ENCODE measurements at regions not wholly inside any gene's neighbourhood (a gene's known extent, or its start where the extent isn't known, plus 50 kb on each side); places are given as distances from the start of the nearest gene placed in this dataset.

DNA sequence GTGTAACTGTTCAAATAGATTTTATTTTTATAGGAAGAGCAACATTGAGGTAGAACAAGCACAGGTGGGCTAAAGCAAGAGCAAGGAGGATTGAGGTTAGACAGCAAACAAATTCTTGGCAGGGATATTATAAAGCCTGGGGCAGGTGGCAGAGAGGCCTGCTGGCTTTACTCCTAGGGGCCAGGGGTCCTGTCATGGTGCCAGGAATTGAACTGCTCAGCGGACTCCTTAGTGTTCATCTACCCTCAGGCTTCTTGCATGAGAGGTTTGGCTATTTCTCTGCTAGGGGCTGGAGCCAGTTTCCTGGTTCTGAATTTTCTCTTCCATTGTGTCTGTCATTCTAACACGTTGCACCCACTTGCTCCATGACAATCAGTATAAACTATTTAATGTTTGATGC, 217.2 kb upstream of the NCAM1 start:
- H3K9me3 ChIP-seq (ENCODE audit: insufficient read depth, low read length) = no peaks in the 10 kb centered on the region
- no peaks in the 10 kb centered on the region for H3K4me1 ChIP-seq (ENCODE audit: low read length)
- H3K27me3 ChIP-seq (ENCODE audit: low read depth, low read length) = peaks cover 28% of the 10 kb centered on the region
- no peaks in the 10 kb centered on the region for H3K36me3 ChIP-seq (replicated peaks; ENCODE audit: low read depth, low read length)
- TF ChIP-seq, protein P1, sequence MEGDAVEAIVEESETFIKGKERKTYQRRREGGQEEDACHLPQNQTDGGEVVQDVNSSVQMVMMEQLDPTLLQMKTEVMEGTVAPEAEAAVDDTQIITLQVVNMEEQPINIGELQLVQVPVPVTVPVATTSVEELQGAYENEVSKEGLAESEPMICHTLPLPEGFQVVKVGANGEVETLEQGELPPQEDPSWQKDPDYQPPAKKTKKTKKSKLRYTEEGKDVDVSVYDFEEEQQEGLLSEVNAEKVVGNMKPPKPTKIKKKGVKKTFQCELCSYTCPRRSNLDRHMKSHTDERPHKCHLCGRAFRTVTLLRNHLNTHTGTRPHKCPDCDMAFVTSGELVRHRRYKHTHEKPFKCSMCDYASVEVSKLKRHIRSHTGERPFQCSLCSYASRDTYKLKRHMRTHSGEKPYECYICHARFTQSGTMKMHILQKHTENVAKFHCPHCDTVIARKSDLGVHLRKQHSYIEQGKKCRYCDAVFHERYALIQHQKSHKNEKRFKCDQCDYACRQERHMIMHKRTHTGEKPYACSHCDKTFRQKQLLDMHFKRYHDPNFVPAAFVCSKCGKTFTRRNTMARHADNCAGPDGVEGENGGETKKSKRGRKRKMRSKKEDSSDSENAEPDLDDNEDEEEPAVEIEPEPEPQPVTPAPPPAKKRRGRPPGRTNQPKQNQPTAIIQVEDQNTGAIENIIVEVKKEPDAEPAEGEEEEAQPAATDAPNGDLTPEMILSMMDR (IDR thresholded peaks at IDR 0.05; ENCODE audit: low read depth, low read length) = no peak
- no peak for TF ChIP-seq EZH2phosphoT487 (IDR thresholded peaks at IDR 0.05; ENCODE audit: low read depth)
- H3K4me3 ChIP-seq (ENCODE audit: low read length) = no peak overlapping the region
- H3K9ac ChIP-seq (ENCODE audit: low read length) = no peak overlapping the region
- H3K79me2 ChIP-seq (ENCODE audit: low read length) = no peaks in the 10 kb centered on the region
- H2AFZ ChIP-seq (ENCODE audit: low read depth, low read length) = no peak overlapping the region
- no peak overlapping the region for H3K27ac ChIP-seq (ENCODE audit: low read length)
- no peak overlapping the region for H3K4me2 ChIP-seq (ENCODE audit: low read length)
- H4K20me1 ChIP-seq (ENCODE audit: insufficient read depth, low read length) = no peaks in the 10 kb centered on the region

DNA sequence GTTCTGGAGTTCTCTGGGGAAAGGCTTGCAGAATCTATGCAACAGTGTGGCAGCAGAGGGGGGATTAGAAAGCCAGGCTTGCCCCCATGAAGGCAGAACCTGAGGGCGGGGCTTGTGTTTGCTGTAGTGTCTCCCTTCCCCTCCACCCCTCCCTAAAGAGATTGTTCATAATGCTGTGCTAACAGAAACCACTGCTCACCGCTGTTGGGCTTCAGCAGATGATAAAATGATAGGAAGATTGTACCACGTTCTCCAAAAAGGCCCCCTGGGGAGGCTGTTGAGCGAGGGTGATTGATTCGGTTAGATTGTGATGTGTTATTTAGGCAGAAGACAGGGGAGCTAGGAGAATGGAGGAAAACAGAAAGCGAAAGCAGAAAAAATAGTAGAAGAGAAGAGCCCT, 215.2 kb upstream of the NCAM1 start:
- Histone ChIP-seq H2AFZ (ENCODE audit: low read depth, low read length) (no peak overlapping the region), H3K27ac (ENCODE audit: low read length) (no peak overlapping the region), H3K4me2 (ENCODE audit: low read length) (no peak overlapping the region), H3K27me3 (ENCODE audit: low read depth, low read length) (peaks cover 28% of the 10 kb centered on the region), H3K4me3 (ENCODE audit: low read length) (no peak overlapping the region), H4K20me1 (ENCODE audit: insufficient read depth, low read length) (no peaks in the 10 kb centered on the region), H3K36me3 (replicated peaks; ENCODE audit: low read depth, low read length) (no peaks in the 10 kb centered on the region), H3K79me2 (ENCODE audit: low read length) (no peaks in the 10 kb centered on the region), H3K9me3 (ENCODE audit: insufficient read depth, low read length) (no peaks in the 10 kb centered on the region), H3K4me1 (ENCODE audit: low read length) (no peaks in the 10 kb centered on the region), H3K9ac (ENCODE audit: low read length) (no peak overlapping the region)
- no peak for TF ChIP-seq EZH2phosphoT487 (IDR thresholded peaks at IDR 0.05; ENCODE audit: low read depth)
- TF ChIP-seq, protein P1 (IDR thresholded peaks at IDR 0.05; ENCODE audit: low read depth, low read length) = no peak

DNA sequence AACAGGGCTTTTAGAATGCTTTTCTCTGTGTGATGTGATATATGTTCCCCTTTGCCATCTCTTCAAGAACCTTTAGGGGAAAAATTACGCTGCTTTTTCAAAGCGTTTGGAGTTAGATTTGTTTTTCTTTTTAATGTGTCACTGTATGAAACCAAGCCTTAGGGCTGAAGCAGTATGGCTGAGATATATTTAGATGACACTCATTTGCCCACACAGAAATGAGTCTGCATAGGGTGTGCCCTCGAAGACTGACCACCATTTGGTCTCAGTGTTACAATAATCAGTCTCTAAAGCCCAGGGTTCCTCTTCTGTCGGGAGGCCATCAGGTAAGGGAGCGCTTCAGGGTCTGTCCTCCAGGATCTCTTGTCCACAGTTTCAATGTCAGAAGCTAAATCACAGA, 213.0 kb upstream of the NCAM1 start:
- TF ChIP-seq EZH2phosphoT487 (IDR thresholded peaks at IDR 0.05; ENCODE audit: low read depth) = no peak
- TF ChIP-seq, protein P1 (IDR thresholded peaks at IDR 0.05; ENCODE audit: low read depth, low read length) = no peak
- no peak overlapping the region for H3K4me3 ChIP-seq (ENCODE audit: low read length)
- no peaks in the 10 kb centered on the region for H3K9me3 ChIP-seq (ENCODE audit: insufficient read depth, low read length)
- no peak overlapping the region for H3K27ac ChIP-seq (ENCODE audit: low read length)
- no peaks in the 10 kb centered on the region for H4K20me1 ChIP-seq (ENCODE audit: insufficient read depth, low read length)
- H3K4me2 ChIP-seq (ENCODE audit: low read length) = no peak overlapping the region
- H3K36me3 ChIP-seq (replicated peaks; ENCODE audit: low read depth, low read length) = no peaks in the 10 kb centered on the region
- H3K27me3 ChIP-seq (ENCODE audit: low read depth, low read length) = peaks cover 19% of the 10 kb centered on the region
- H3K4me1 ChIP-seq (ENCODE audit: low read length) = no peaks in the 10 kb centered on the region
- no peaks in the 10 kb centered on the region for H3K79me2 ChIP-seq (ENCODE audit: low read length)
- no peak overlapping the region for H2AFZ ChIP-seq (ENCODE audit: low read depth, low read length)
- H3K9ac ChIP-seq (ENCODE audit: low read length) = no peak overlapping the region

DNA sequence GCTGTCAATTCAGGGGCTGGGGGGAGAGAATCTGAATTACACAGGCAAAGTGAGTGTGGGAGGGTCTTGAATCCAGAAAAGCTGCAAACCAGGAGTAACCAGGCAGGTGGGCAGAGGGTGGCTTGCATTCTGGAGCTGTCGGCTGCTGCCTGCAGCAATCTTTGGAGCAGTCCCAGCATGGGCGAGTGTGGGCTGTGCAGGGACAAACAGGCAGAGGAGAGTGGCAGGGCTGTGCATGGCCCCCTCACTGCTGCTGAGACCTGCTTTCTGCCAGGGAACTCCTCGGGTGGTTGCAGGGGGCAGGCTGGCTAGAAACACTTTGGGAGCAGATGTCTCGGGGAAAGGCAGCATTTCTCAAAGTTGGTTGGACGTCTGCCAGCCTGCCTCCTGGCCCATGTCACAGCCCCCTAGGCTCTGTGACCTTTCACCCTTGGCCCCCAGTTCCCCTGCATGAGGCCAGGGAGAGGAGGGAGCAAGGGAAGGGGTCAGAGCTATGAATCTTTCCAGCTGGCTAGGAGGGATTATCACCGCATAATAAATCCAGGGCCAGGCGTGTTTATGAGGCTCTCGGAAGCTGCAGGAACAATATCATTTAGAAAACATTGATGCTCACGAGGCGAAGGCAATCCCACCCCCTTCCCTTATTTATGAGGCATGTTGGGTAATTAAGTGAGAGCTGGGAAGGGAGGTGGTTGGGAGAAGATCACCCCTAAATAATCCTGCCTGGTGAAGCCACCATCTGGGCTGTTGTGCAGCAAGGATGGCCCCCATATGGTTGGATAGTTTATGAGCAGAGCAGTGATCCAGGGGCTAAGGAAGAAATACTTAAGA, 212.3 kb upstream of the NCAM1 start:
- Histone ChIP-seq H3K9me3 (ENCODE audit: insufficient read depth, low read length) (no peaks in the 10 kb centered on the region), H3K27ac (ENCODE audit: low read length) (no peak overlapping the region), H3K4me3 (ENCODE audit: low read length) (no peak overlapping the region), H3K4me1 (ENCODE audit: low read length) (no peaks in the 10 kb centered on the region), H2AFZ (ENCODE audit: low read depth, low read length) (no peak overlapping the region), H3K36me3 (replicated peaks; ENCODE audit: low read depth, low read length) (no peaks in the 10 kb centered on the region), H3K9ac (ENCODE audit: low read length) (no peak overlapping the region), H3K4me2 (ENCODE audit: low read length) (no peak overlapping the region), H4K20me1 (ENCODE audit: insufficient read depth, low read length) (no peaks in the 10 kb centered on the region), H3K27me3 (ENCODE audit: low read depth, low read length) (peaks cover 12% of the 10 kb centered on the region), H3K79me2 (ENCODE audit: low read length) (no peaks in the 10 kb centered on the region)
- TF ChIP-seq EZH2phosphoT487 (IDR thresholded peaks at IDR 0.05; ENCODE audit: low read depth) = no peak
- TF ChIP-seq, protein P1 (IDR thresholded peaks at IDR 0.05; ENCODE audit: low read depth, low read length) = no peak

All from OCI-LY3 (cell line).